K562 (cell line): ENCODE measurements at regions not wholly inside any gene's neighbourhood (a gene's known extent, or its start where the extent isn't known, plus 50 kb on each side); places are given as distances from the start of the nearest gene placed in this dataset.

Experiments used
- ATAC-seq: fragments of 200-7000 bp; cut with Tn5 transposase; 3 replicates; pipeline ENCODE4 v1.9.1; 2020; ENCODE audit warnings: moderate library complexity
- BruUV-seq: library from RNA; stranded (reverse); fragments of 400-500 nt; replicated peaks from 2 replicates; lab custom pipeline; 2021; lab: Mats Ljungman, UMichigan
- CTCF ChIA-PET: fragments of 300-600 bp; formaldehyde crosslinking; extraction: SDS; loops from one replicate; lab custom pipeline; 2021; ENCODE audit warnings: low intra/inter-chr PET ratio; lab: Yijun Ruan, JAX
- POLR2A ChIA-PET: fragments of 300-600, 350-650 bp; sonication (Branson Sonifier 250); formaldehyde crosslinking; extraction: SDS; loops from one replicate; lab custom pipeline; 2021; ENCODE audit warnings: antibody characterized with exemption, inconsistent platforms; lab: Yijun Ruan, JAX
- DNase-seq, 4 experiments: peaks; one replicate each; pipeline versions ENCODE4 v3.0.0 to v3.0.0-alpha.2; 2011 to 2018; ENCODE audit warnings: low spot score in 3 of 4, mixed read lengths in 3 of 4; ENCODE audit errors: extremely low read depth in 1 of 4
- FAIRE-seq: peaks from 2 replicates; lab custom pipeline; 2011; peaks lifted over from hg19 to GRCh38; lab: Jason Lieb, UNC
- H2AFZ ChIP-seq: 2 replicates; pipeline ENCODE4 v1.6.0; 2011; ENCODE audit warnings: low read depth, low read length, control low read depth, inconsistent platforms
- H3K27ac ChIP-seq: fragments of 200-600 bp; 3 replicates; pipeline ENCODE4 v1.8.0; 2011; ENCODE audit warnings: low read depth, mild to moderate bottlenecking, control low read depth, inconsistent platforms, low read length, moderate library complexity, mixed read lengths; ENCODE audit errors: extremely low read depth
- H3K27me3 ChIP-seq, 2 experiments: fragments of 300-600 bp in 1 of 2; 2 replicates in 1 of 2; 3 replicates in 1 of 2; pipeline versions ENCODE4 v1.6.0 to v1.8.0; 2011; ENCODE audit warnings: inconsistent platforms in 2 of 2, low read length in 2 of 2, mild to moderate bottlenecking in 1 of 2, mixed read lengths in 1 of 2, moderate library complexity in 1 of 2; ENCODE audit not compliant: control insufficient read depth in 2 of 2, insufficient read depth in 2 of 2
- H3K36me3 ChIP-seq: fragments of 300-600 bp; 3 replicates; pipeline ENCODE4 v1.8.0; 2011; ENCODE audit warnings: mild to moderate bottlenecking, low read length, inconsistent platforms; ENCODE audit not compliant: control insufficient read depth, insufficient read depth
- H3K4me1 ChIP-seq, 2 experiments: fragments of 200-600 bp in 1 of 2; replicated peaks in 1 of 2; 2 replicates in 1 of 2; 3 replicates in 1 of 2; pipeline versions ENCODE4 v1.5.1 to v1.8.0; 2011; ENCODE audit warnings: inconsistent platforms in 2 of 2, low read length in 2 of 2, mild to moderate bottlenecking in 1 of 2, mixed read lengths in 1 of 2, moderate library complexity in 1 of 2; ENCODE audit not compliant: control insufficient read depth in 2 of 2, insufficient read depth in 2 of 2
- H3K4me2 ChIP-seq: 2 replicates; pipeline ENCODE4 v1.6.1; 2011; ENCODE audit warnings: low read length, control low read depth, inconsistent platforms, mixed read lengths; ENCODE audit not compliant: insufficient read depth
- H3K4me3 ChIP-seq: fragments of 200-600 bp; sonication (generic), shearing (Covaris generic); 2 replicates; pipeline ENCODE4 v1.5.1; 2016; ENCODE audit warnings: control low read depth, inconsistent platforms
- H3K79me2 ChIP-seq: fragments of 200-600 bp; 3 replicates; pipeline ENCODE4 v1.8.0; 2011; ENCODE audit warnings: low read length, inconsistent platforms; ENCODE audit not compliant: control insufficient read depth, insufficient read depth
- H3K9ac ChIP-seq, 2 experiments: 2 replicates each; pipeline versions ENCODE4 v1.6.0 to v1.6.1; 2011; ENCODE audit warnings: low read depth in 2 of 2, low read length in 2 of 2, control low read depth in 1 of 2, inconsistent platforms in 1 of 2, mild to moderate bottlenecking in 1 of 2, mixed read lengths in 1 of 2; ENCODE audit not compliant: insufficient read depth in 1 of 2
- H3K9me1 ChIP-seq: one replicate; pipeline ENCODE4 v1.6.0; 2011; ENCODE audit warnings: inconsistent platforms, mild to moderate bottlenecking, low read length, moderate library complexity; ENCODE audit not compliant: control insufficient read depth, insufficient read depth
- H3K9me3 ChIP-seq: replicated peaks from 2 replicates; pipeline ENCODE4 v1.5.1; 2011; ENCODE audit warnings: low read depth, low read length, inconsistent platforms; ENCODE audit not compliant: control insufficient read depth, insufficient read depth
- H4K20me1 ChIP-seq: replicated peaks from 2 replicates; pipeline ENCODE4 v1.6.1; 2011; ENCODE audit warnings: low read length, inconsistent platforms, mixed read lengths; ENCODE audit not compliant: control insufficient read depth, insufficient read depth
- CREM ChIP-seq: IDR thresholded peaks from 2 replicates; pipeline ENCODE4 v1.6.1; 2014; ENCODE audit warnings: antibody characterized with exemption, low read depth
- MAFF ChIP-seq: IDR thresholded peaks from 2 replicates; pipeline ENCODE4 v1.6.1; 2012; ENCODE audit warnings: low read length, improper control_type of control experiment
- MAZ ChIP-seq, 2 experiments: fragments of 450-650 bp in 1 of 2; sonication (generic) in 1 of 2; formaldehyde crosslinking; IDR thresholded peaks in 1 of 2; conservative IDR thresholded peaks in 1 of 2; 2 replicates each; pipeline versions ENCODE4 v1.4.0 to v1.5.0; 2020; ENCODE audit warnings: mild to moderate bottlenecking in 1 of 2, missing genetic modification reagents in 1 of 2
- MTA1 ChIP-seq: fragments of 450-650 bp; IDR thresholded peaks from 2 replicates; pipeline ENCODE4 v1.6.1; 2017; ENCODE audit warnings: borderline replicate concordance
- NCOR1 ChIP-seq: fragments of 450-650 bp; IDR thresholded peaks from 2 replicates; pipeline ENCODE4 v1.6.1; 2016; ENCODE audit warnings: mild to moderate bottlenecking, moderate library complexity
- NFRKB ChIP-seq: fragments of 450-650 bp; IDR thresholded peaks from 2 replicates; pipeline ENCODE4 v1.6.1; 2016; ENCODE audit warnings: low read depth
- NR0B1 ChIP-seq: fragments of 450-650 bp; IDR thresholded peaks from one replicate; pipeline ENCODE4 v1.6.1; 2018; ENCODE audit warnings: mild to moderate bottlenecking, moderate library complexity; ENCODE audit not compliant: partially characterized antibody
- TEAD4 ChIP-seq, 2 experiments: sonication (generic) in 1 of 2; formaldehyde crosslinking in 1 of 2; IDR thresholded peaks; 2 replicates each; pipeline versions ENCODE4 v1.6.1 to v1.8.0; 2012 to 2022; ENCODE audit warnings: borderline replicate concordance in 1 of 2, inconsistent platforms in 1 of 2, low read length in 1 of 2, mild to moderate bottlenecking in 1 of 2, missing genetic modification reagents in 1 of 2
- ZMIZ1 ChIP-seq, 2 experiments: fragments of 150-350 bp in 1 of 2; IDR thresholded peaks; 2 replicates each; pipeline ENCODE4 v1.6.1; 2012 to 2016; ENCODE audit warnings: low read depth in 2 of 2, low read length in 2 of 2, mild to moderate bottlenecking in 1 of 2, moderate library complexity in 1 of 2
- ZNF277 ChIP-seq: fragments of 250-450 bp; sonication (Bioruptor Pico); IDR thresholded peaks from 2 replicates; pipeline ENCODE4 v1.8.0; 2022; ENCODE audit warnings: inconsistent platforms, mild to moderate bottlenecking, moderate library complexity, borderline replicate concordance
- ZNF316 ChIP-seq: fragments of 450-650 bp; IDR thresholded peaks from 2 replicates; pipeline ENCODE4 v1.6.1; 2016
- WGBS: fragments of 100-300 bp; shearing (Covaris generic); methylation state at CpG from one replicate; pipeline ENCODE4 v1.1.6; 2016; ENCODE audit warnings: low coverage, mixed read lengths; ENCODE audit not compliant: insufficient coverage; ENCODE audit errors: missing lambda C conversion rate; 5-methylcytosine and 5-hydroxymethylcytosine counted together
- in situ Hi-C: fragments of 300-500 bp; cut with MboI; formaldehyde crosslinking; loops from 4 replicates; pipeline ENCODE4 v1.15.0; 2018; ENCODE audit warnings: inconsistent platforms, mixed read lengths
- intact Hi-C: fragments of 100-400 bp; cut with micrococcal nuclease; formaldehyde crosslinking; loops from 2 replicates; pipeline ENCODE4 v1.14.2; 2022

- no peaks in the 10 kb centered on the region for H4K20me1 ChIP-seq
- TF ChIP-seq ZNF316 (peak; percentile 34; the same call in 1 of the 2 replicates), TEAD4 (IDR thresholded peaks at IDR 0.05; ENCODE audit: low read length) (no peak), TEAD4 (CRISPR knock-in tag; IDR thresholded peaks at IDR 0.05; ENCODE audit: borderline replicate concordance) (no peak), MAFF (peak; percentile 18; the same call in 1 of the 2 replicates)
- DNase-seq (no peak), FAIRE-seq (no peak), ATAC-seq (no peak)
- no peak overlapping the region for H3K27ac ChIP-seq
- H3K4me1 ChIP-seq, result no peaks in the 10 kb centered on the region
- intact Hi-C loops, result no loop called here
- no peaks in the 10 kb centered on the region for H3K9me1 ChIP-seq
- CTCF ChIA-PET, result no interaction called here
- no peaks in the 10 kb centered on the region for H3K36me3 ChIP-seq
- no peak overlapping the region for H2AFZ ChIP-seq
- H3K9me3 ChIP-seq, result no peaks in the 10 kb centered on the region
- H3K9ac ChIP-seq, result no peak overlapping the region
- H3K4me2 ChIP-seq, result no peak overlapping the region
- H3K79me2 ChIP-seq, result no peaks in the 10 kb centered on the region
- H3K4me3 ChIP-seq, result no peak overlapping the region
- in situ Hi-C loops, result no loop called here
- no peaks in the 10 kb centered on the region for H3K27me3 ChIP-seq
- 3% methylated on average over 2 of the region's 2 CpGs for WGBS
- POLR2A ChIA-PET, result no interaction called here
- BruUV-seq, result no TSS peak
These were observed 234.8 kb upstream of the KYNU start for GRCh38 chr2:142642650-142643049.

- H4K20me1 ChIP-seq, result no peaks in the 10 kb centered on the region
- ChIA-PET POLR2A (no interaction called here), CTCF (no interaction called here)
- no TSS peak for BruUV-seq
- no peaks in the 10 kb centered on the region for H3K27me3 ChIP-seq
- H3K9me3 ChIP-seq, result no peaks in the 10 kb centered on the region
- intact Hi-C loops (no loop called here), in situ Hi-C loops (no loop called here)
- no peaks in the 10 kb centered on the region for H3K79me2 ChIP-seq
- FAIRE-seq, result no peak
- ATAC-seq, result no peak
- DNase-seq, result no peak
- H3K4me2 ChIP-seq, result no peak overlapping the region
- no peak overlapping the region for H3K4me3 ChIP-seq
- H3K4me1 ChIP-seq, result no peaks in the 10 kb centered on the region
- no peak overlapping the region for H3K27ac ChIP-seq
- WGBS, result 0% methylated on average over 1 of the region's 1 CpG
- no peaks in the 10 kb centered on the region for H3K9me1 ChIP-seq
- H3K9ac ChIP-seq, result no peak overlapping the region
- H3K36me3 ChIP-seq, result no peaks in the 10 kb centered on the region
- no peak overlapping the region for H2AFZ ChIP-seq
- TF ChIP-seq ZMIZ1 (IDR thresholded peaks at IDR 0.05; ENCODE audit: low read depth in 2 of 2, low read length in 2 of 2) (no peak), MAZ (CRISPR knock-in tag; conservative IDR thresholded peaks at IDR 0.05 in 1 of 2, IDR thresholded peaks at IDR 0.05 in 1 of 2) (no peak), CREM (no peak), MTA1 (no peak), NCOR1 (no peak), ZNF277 (CRISPR knock-in tag) (no peak), NFRKB (no peak), NR0B1 (no peak)
These were observed 248.3 kb upstream of the KYNU start for GRCh38 chr2:142629193-142629592.
